ENCODE measurements at regions not wholly inside any gene's neighbourhood (a gene's known extent, or its start where the extent isn't known, plus 50 kb on each side); places are given as distances from the start of the nearest gene placed in this dataset.
"Not testable (repeated sequence)": the region's sequence is repeated elsewhere in the genome, so short reads cannot be mapped to it uniquely, and the experiment has no call there.

DNA sequence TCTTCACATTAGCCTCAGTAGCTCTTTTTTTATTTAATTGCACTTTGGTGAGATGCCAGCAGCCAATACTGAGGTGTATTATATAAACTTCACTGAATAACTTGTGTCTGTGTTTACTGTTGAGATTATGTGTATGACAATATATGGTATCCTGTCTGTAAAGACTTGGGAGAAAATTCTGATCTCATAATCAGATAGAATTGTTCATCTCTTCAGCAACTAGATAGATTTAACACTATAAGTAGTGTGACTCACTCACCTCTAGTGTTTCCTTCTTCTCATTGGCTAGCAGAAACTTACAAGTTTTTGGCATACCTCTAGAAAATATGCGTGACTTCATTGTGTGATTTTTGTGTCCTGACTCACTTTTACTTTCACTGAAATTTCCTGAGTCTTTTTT, 67.6 kb upstream of the TGFBR2 start:
- no peak for FAIRE-seq

DNA sequence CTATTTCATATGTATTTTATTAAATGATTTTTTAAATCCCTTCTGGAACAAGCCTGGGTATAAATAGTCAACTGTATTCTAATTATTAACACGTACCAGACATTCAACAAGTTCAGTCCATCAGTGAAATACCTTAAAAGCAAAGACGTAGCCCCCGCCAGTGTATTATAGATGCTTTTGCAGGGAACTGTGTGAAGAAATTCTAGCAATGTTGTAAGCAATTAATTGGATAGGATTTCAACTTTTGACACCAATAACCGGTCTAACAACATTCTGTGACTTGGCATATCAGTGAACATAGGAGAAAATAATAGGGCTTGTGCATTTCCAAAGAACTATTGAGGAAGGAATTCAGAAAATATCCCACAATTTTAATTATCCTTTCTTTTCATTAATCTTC, 67.2 kb upstream of the TGFBR2 start:
- no peak for FAIRE-seq

- no peak for FAIRE-seq
These were observed 66.6 kb upstream of the TGFBR2 start for GRCh38 chr3:30539772-30540171.

DNA sequence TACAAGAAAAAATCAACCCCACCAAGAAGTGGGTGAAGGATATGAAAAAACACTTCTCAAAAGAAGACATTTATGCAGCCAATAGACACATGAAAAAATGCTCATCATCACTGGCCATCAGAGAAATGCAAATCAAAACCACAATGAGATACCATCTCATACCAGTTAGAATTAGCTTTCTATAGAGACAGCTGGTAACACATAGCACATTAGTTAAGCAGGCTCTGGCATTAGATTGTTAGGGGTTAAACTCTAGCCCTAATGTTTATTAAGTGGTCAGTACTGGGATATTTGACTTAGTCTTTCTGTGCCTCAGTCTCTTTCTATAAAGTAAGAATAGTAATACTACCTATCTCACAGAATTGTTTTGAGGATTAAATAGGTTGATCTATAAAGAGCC, 65.2 kb upstream of the TGFBR2 start:
- FAIRE-seq = not testable (repeated sequence)

DNA sequence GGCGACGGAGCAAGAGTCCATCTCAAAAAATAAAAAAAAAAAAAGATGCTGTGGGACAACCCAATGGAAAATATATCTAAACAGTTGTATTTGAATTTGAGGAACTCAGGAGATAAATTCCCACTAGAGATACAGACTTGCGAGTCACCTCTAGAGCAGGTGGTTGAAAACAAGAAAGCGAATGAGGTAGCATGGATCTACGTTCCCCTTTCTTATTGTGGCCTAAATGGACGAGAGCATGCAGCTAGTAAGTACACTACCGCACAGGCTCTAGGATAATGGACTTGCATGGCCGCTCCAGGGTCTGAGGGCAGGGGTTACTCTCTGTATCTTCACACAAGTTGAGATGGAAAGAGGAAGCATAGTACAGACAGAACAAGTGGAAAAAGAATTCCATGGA, 63.5 kb upstream of the TGFBR2 start:
- FAIRE-seq = no peak

GRCh38 chr3:30544812-30545211, 61.6 kb upstream of the TGFBR2 start:
- FAIRE-seq = no peak

DNA sequence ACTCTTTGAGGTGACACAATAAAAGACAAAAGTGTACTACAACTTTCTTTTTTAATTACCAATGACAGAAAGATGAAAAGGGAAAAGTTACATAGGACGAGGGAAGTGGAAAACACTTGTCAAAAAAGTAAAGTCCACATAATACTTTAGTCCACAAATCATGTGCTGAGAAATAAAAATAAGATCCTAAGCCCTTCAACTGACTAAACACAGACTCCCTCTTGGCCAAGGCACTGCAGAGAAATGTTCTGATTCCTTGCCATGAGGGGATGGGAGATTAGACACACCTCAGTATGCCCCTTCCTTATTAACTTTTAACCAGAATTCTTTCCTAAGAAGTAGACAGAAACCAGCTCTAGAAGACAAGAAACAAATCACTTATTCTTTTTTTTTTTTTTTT, 59.5 kb upstream of the TGFBR2 start:
- no peak for FAIRE-seq

GRCh38 chr3:30547716-30548115, 58.7 kb upstream of the TGFBR2 start:
- FAIRE-seq = no peak

GRCh38 chr3:30548600-30548999, 57.8 kb upstream of the TGFBR2 start:
- FAIRE-seq = no peak

- FAIRE-seq = no peak
These were observed 56.8 kb upstream of the TGFBR2 start for GRCh38 chr3:30549600-30549999.

DNA sequence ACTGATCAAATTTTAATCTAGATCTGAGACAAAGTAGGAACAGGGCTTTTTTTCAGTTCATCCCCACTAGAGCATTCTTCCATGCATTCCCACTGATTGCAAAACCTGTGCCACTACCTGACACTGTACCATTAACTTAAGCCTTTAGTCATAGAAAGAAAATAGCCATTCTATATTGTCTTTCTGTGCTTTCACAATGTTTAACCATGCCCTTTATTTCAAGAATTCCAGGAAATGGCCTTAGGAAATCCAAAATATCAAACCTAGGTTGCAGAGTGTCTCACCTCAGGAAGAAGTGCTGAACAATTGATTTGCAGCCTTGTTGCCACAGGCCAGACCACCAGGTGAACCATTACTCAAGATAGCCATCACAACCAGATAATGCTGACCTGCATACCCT, 56.2 kb upstream of the TGFBR2 start:
- FAIRE-seq = no peak

DNA sequence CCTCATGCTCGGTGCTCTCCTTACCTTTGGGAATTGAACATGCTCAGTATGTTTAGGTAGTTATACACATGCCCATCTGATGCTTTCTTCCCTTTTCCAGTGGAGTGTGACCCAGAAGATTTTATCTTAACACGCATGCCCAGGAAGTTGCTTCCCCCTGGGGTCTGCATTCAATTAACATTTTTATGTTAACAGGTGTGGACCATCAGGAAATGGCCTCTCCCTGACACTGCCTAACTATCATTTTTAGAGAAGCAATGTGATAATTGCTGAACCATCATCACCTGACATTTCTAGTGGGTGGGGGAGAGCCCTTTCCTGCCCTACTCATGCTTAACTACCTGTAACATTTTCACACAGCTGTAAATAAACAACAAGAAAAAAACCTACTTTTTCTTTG, 55.1 kb upstream of the TGFBR2 start:
- FAIRE-seq = no peak

GRCh38 chr3:30551927-30552326, 54.5 kb upstream of the TGFBR2 start:
- no peak for FAIRE-seq

GRCh38 chr3:30553641-30554316, 52.6 kb upstream of the TGFBR2 start:
- FAIRE-seq = no peak

GRCh38 chr3:30554317-30554690, 52.1 kb upstream of the TGFBR2 start:
- no peak for FAIRE-seq

DNA sequence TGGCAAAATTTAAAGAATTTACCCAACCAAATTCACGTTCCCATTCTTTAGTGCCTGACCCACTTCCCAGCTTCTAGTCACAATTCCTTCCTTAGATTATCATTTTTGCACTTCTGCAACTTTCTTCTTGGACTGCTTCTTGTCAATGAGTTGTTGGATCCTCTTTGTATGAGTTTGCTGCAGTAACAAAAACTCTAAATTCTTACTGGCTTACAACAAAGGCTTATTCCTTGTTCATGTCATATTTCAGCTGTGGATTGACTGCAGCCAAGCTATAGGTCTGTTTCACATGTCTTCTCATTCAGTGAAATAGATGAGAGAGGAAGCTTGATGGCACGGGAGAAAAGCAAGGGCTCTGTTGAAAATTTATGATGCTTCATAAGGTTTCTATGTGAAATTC, 50.4 kb upstream of the TGFBR2 start:
- FAIRE-seq = no peak

All from endometrium (tissue), 2 donors.